ENCODE measurements at regions not wholly inside any gene's neighbourhood (a gene's known extent, or its start where the extent isn't known, plus 50 kb on each side); places are given as distances from the start of the nearest gene placed in this dataset.

- Histone ChIP-seq H2BK5ac (ENCODE audit: low read length) (no peak overlapping the region), H3K36me3 (ENCODE audit: control insufficient read depth, insufficient read depth, low read length) (no peaks in the 10 kb centered on the region), H3K18ac (ENCODE audit: low read length) (no peak overlapping the region), H3K27me3 (ENCODE audit: insufficient read depth, low read length, poor library complexity) (no peaks in the 10 kb centered on the region), H3K4me3 (ENCODE audit: low read length) (no peak overlapping the region), H3K79me1 (ENCODE audit: low read length) (no peaks in the 10 kb centered on the region), H3K23ac (ENCODE audit: low read length) (no peak overlapping the region), H3K4ac (ENCODE audit: low read depth, low read length) (no peak overlapping the region), H3K4me2 (ENCODE audit: low read length) (no peak overlapping the region), H2BK15ac (replicated peaks; ENCODE audit: low read depth) (no peak overlapping the region), H3K79me2 (ENCODE audit: control insufficient read depth, insufficient read depth, low read length) (no peaks in the 10 kb centered on the region), H2BK120ac (ENCODE audit: low read depth, low read length) (no peak overlapping the region), H3K56ac (ENCODE audit: low read length) (no peak overlapping the region), H3K27ac (ENCODE audit: low read depth, low read length) (no peak overlapping the region), H3K9ac (ENCODE audit: low read length) (no peak overlapping the region), H4K8ac (ENCODE audit: low read depth, low read length) (no peak overlapping the region), H2AK5ac (ENCODE audit: low read length) (no peak overlapping the region), H4K5ac (ENCODE audit: low read length) (no peak overlapping the region), H3K4me1 (ENCODE audit: control insufficient read depth, low read depth, low read length) (no peaks in the 10 kb centered on the region)
- WGBS (ENCODE audit: extremely low coverage, insufficient coverage, low lambda C conversion rate), result no CpG with 5 or more reads among the region's 18 CpGs
- peak; percentile 23 for DNase-seq
These were observed 200.0 kb downstream of the MELK start for GRCh38 chr9:36772449-36773403.

GRCh38 chr9:36778682-36779081 is 206.0 kb downstream of the MELK start:
- H3K27ac ChIP-seq (ENCODE audit: low read depth, low read length), result no peak overlapping the region
- H3K27me3 ChIP-seq (ENCODE audit: insufficient read depth, low read length, poor library complexity), result no peaks in the 10 kb centered on the region
- no peak overlapping the region for H3K4me2 ChIP-seq (ENCODE audit: low read length)
- H2AK5ac ChIP-seq (ENCODE audit: low read length), result no peak overlapping the region
- no peak overlapping the region for H3K23ac ChIP-seq (ENCODE audit: low read length)
- no peaks in the 10 kb centered on the region for H3K4me1 ChIP-seq (ENCODE audit: control insufficient read depth, low read depth, low read length)
- no peak overlapping the region for H3K4ac ChIP-seq (ENCODE audit: low read depth, low read length)
- H4K5ac ChIP-seq (ENCODE audit: low read length), result no peak overlapping the region
- H2BK15ac ChIP-seq (replicated peaks; ENCODE audit: low read depth), result no peak overlapping the region
- WGBS (ENCODE audit: extremely low coverage, insufficient coverage, low lambda C conversion rate), result no CpG with 5 or more reads among the region's 3 CpGs
- no peak overlapping the region for H3K18ac ChIP-seq (ENCODE audit: low read length)
- DNase-seq, result no peak
- H4K8ac ChIP-seq (ENCODE audit: low read depth, low read length), result no peak overlapping the region
- H3K4me3 ChIP-seq (ENCODE audit: low read length), result no peak overlapping the region
- H3K9ac ChIP-seq (ENCODE audit: low read length), result no peak overlapping the region
- no peaks in the 10 kb centered on the region for H3K79me2 ChIP-seq (ENCODE audit: control insufficient read depth, insufficient read depth, low read length)
- no peak overlapping the region for H2BK120ac ChIP-seq (ENCODE audit: low read depth, low read length)
- H3K56ac ChIP-seq (ENCODE audit: low read length), result no peak overlapping the region
- H2BK5ac ChIP-seq (ENCODE audit: low read length), result no peak overlapping the region
- no peaks in the 10 kb centered on the region for H3K36me3 ChIP-seq (ENCODE audit: control insufficient read depth, insufficient read depth, low read length)
- no peaks in the 10 kb centered on the region for H3K79me1 ChIP-seq (ENCODE audit: low read length)

- H3K27me3 ChIP-seq (ENCODE audit: insufficient read depth, low read length, poor library complexity), result no peaks in the 10 kb centered on the region
- H2BK5ac ChIP-seq (ENCODE audit: low read length), result no peak overlapping the region
- H3K4me3 ChIP-seq (ENCODE audit: low read length), result no peak overlapping the region
- no peak overlapping the region for H4K5ac ChIP-seq (ENCODE audit: low read length)
- H3K23ac ChIP-seq (ENCODE audit: low read length), result no peak overlapping the region
- H3K18ac ChIP-seq (ENCODE audit: low read length), result no peak overlapping the region
- H3K79me2 ChIP-seq (ENCODE audit: control insufficient read depth, insufficient read depth, low read length), result no peaks in the 10 kb centered on the region
- no peak overlapping the region for H3K9ac ChIP-seq (ENCODE audit: low read length)
- H2AK5ac ChIP-seq (ENCODE audit: low read length), result no peak overlapping the region
- no peaks in the 10 kb centered on the region for H3K36me3 ChIP-seq (ENCODE audit: control insufficient read depth, insufficient read depth, low read length)
- H3K27ac ChIP-seq (ENCODE audit: low read depth, low read length), result no peak overlapping the region
- no peak overlapping the region for H4K8ac ChIP-seq (ENCODE audit: low read depth, low read length)
- H3K4me1 ChIP-seq (ENCODE audit: control insufficient read depth, low read depth, low read length), result no peaks in the 10 kb centered on the region
- no peaks in the 10 kb centered on the region for H3K79me1 ChIP-seq (ENCODE audit: low read length)
- no peak overlapping the region for H3K4me2 ChIP-seq (ENCODE audit: low read length)
- no peak overlapping the region for H3K4ac ChIP-seq (ENCODE audit: low read depth, low read length)
- DNase-seq, result no peak
- no peak overlapping the region for H3K56ac ChIP-seq (ENCODE audit: low read length)
- 100% methylated on average over 1 of the region's 8 CpGs for WGBS (ENCODE audit: extremely low coverage, insufficient coverage, low lambda C conversion rate)
- H2BK15ac ChIP-seq (replicated peaks; ENCODE audit: low read depth), result no peak overlapping the region
- no peak overlapping the region for H2BK120ac ChIP-seq (ENCODE audit: low read depth, low read length)
These were observed 206.9 kb downstream of the MELK start for GRCh38 chr9:36779582-36779981.

GRCh38 chr9:36780186-36780585 is 207.5 kb downstream of the MELK start:
- no peak overlapping the region for H4K8ac ChIP-seq (ENCODE audit: low read depth, low read length)
- no peak overlapping the region for H2BK5ac ChIP-seq (ENCODE audit: low read length)
- WGBS (ENCODE audit: extremely low coverage, insufficient coverage, low lambda C conversion rate), result no CpG with 5 or more reads among the region's 8 CpGs
- no peak overlapping the region for H2BK15ac ChIP-seq (replicated peaks; ENCODE audit: low read depth)
- H3K27me3 ChIP-seq (ENCODE audit: insufficient read depth, low read length, poor library complexity), result no peaks in the 10 kb centered on the region
- no peak overlapping the region for H3K4ac ChIP-seq (ENCODE audit: low read depth, low read length)
- H3K23ac ChIP-seq (ENCODE audit: low read length), result no peak overlapping the region
- H3K4me3 ChIP-seq (ENCODE audit: low read length), result no peak overlapping the region
- H3K18ac ChIP-seq (ENCODE audit: low read length), result no peak overlapping the region
- DNase-seq, result no peak
- no peak overlapping the region for H4K5ac ChIP-seq (ENCODE audit: low read length)
- no peak overlapping the region for H3K27ac ChIP-seq (ENCODE audit: low read depth, low read length)
- H2BK120ac ChIP-seq (ENCODE audit: low read depth, low read length), result no peak overlapping the region
- H3K56ac ChIP-seq (ENCODE audit: low read length), result no peak overlapping the region
- H3K9ac ChIP-seq (ENCODE audit: low read length), result no peak overlapping the region
- H3K79me2 ChIP-seq (ENCODE audit: control insufficient read depth, insufficient read depth, low read length), result no peaks in the 10 kb centered on the region
- H2AK5ac ChIP-seq (ENCODE audit: low read length), result no peak overlapping the region
- no peaks in the 10 kb centered on the region for H3K36me3 ChIP-seq (ENCODE audit: control insufficient read depth, insufficient read depth, low read length)
- H3K4me1 ChIP-seq (ENCODE audit: control insufficient read depth, low read depth, low read length), result no peaks in the 10 kb centered on the region
- H3K79me1 ChIP-seq (ENCODE audit: low read length), result no peaks in the 10 kb centered on the region
- no peak overlapping the region for H3K4me2 ChIP-seq (ENCODE audit: low read length)

GRCh38 chr9:36781533-36781932 is 208.8 kb downstream of the MELK start:
- Histone ChIP-seq H3K4me1 (ENCODE audit: control insufficient read depth, low read depth, low read length) (no peaks in the 10 kb centered on the region), H3K79me1 (ENCODE audit: low read length) (no peaks in the 10 kb centered on the region), H3K27me3 (ENCODE audit: insufficient read depth, low read length, poor library complexity) (no peaks in the 10 kb centered on the region), H3K23ac (ENCODE audit: low read length) (no peak overlapping the region), H3K27ac (ENCODE audit: low read depth, low read length) (no peak overlapping the region), H3K4me3 (ENCODE audit: low read length) (no peak overlapping the region), H3K79me2 (ENCODE audit: control insufficient read depth, insufficient read depth, low read length) (no peaks in the 10 kb centered on the region), H3K4ac (ENCODE audit: low read depth, low read length) (no peak overlapping the region), H3K9ac (ENCODE audit: low read length) (no peak overlapping the region), H4K5ac (ENCODE audit: low read length) (no peak overlapping the region), H3K36me3 (ENCODE audit: control insufficient read depth, insufficient read depth, low read length) (no peaks in the 10 kb centered on the region), H3K18ac (ENCODE audit: low read length) (no peak overlapping the region), H4K8ac (ENCODE audit: low read depth, low read length) (no peak overlapping the region), H3K56ac (ENCODE audit: low read length) (no peak overlapping the region), H2BK5ac (ENCODE audit: low read length) (no peak overlapping the region), H3K4me2 (ENCODE audit: low read length) (no peak overlapping the region), H2AK5ac (ENCODE audit: low read length) (no peak overlapping the region), H2BK15ac (replicated peaks; ENCODE audit: low read depth) (no peak overlapping the region), H2BK120ac (ENCODE audit: low read depth, low read length) (no peak overlapping the region)
- WGBS (ENCODE audit: extremely low coverage, insufficient coverage, low lambda C conversion rate), result no CpG with 5 or more reads among the region's 10 CpGs
- DNase-seq, result no peak

All from mesendoderm (in vitro differentiated cells).